ENCODE measurements at regions not wholly inside any gene's neighbourhood (a gene's known extent, or its start where the extent isn't known, plus 50 kb on each side); places are given as distances from the start of the nearest gene placed in this dataset.
"Not testable (repeated sequence)": the region's sequence is repeated elsewhere in the genome, so short reads cannot be mapped to it uniquely, and the experiment has no call there.

- H3K36me3 Mint-ChIP-seq = no peaks in the 10 kb centered on the region
- POLR2A ChIA-PET = no interaction called here
- DNase-seq (no peak), ATAC-seq (no peak)
- Histone ChIP-seq H3K27ac (ENCODE audit: low read depth, low read length) (no peak overlapping the region), H3K36me3 (ENCODE audit: control insufficient read depth in 2 of 3, insufficient read depth in 3 of 3, low read length in 3 of 3) (no peaks in the 10 kb centered on the region), H3K4me3 (ENCODE audit: low read length) (no peak overlapping the region), H3K9me3 (ENCODE audit: control insufficient read depth in 2 of 3, low read length in 3 of 3) (no peaks in the 10 kb centered on the region), H3K27me3 (ENCODE audit: control insufficient read depth in 2 of 2, insufficient read depth in 2 of 2, low read length in 2 of 2) (no peaks in the 10 kb centered on the region), H3K4me1 (ENCODE audit: control insufficient read depth in 2 of 2, insufficient read depth in 2 of 2, low read length in 2 of 2) (no peaks in the 10 kb centered on the region)
- CTCF ChIA-PET = no interaction called here
- H3K27me3 Mint-ChIP-seq = peaks cover 0 to 15% (median 0%) of the 10 kb centered on the region in 5 donors
- H3K9me3 Mint-ChIP-seq = peaks cover 0 to 6% (median 0%) of the 10 kb centered on the region in 11 donors
- no peaks in the 10 kb centered on the region for H3K4me1 Mint-ChIP-seq
- intact Hi-C loops (cut with micrococcal nuclease) = no loop called here
- no peak overlapping the region for H3K4me3 Mint-ChIP-seq
- no peak overlapping the region for H3K27ac Mint-ChIP-seq
Measured at GRCh38 chr1:82059959-82060358, 259.2 kb downstream of the ADGRL2 start.

GRCh38 chr1:82057011-82057410 lies 256.3 kb downstream of the ADGRL2 start:
- no peak overlapping the region for H3K4me3 Mint-ChIP-seq
- Histone ChIP-seq H3K27me3 (ENCODE audit: control insufficient read depth in 2 of 2, insufficient read depth in 2 of 2, low read length in 2 of 2) (no peaks in the 10 kb centered on the region), H3K4me1 (ENCODE audit: control insufficient read depth in 2 of 2, insufficient read depth in 2 of 2, low read length in 2 of 2) (no peaks in the 10 kb centered on the region), H3K4me3 (ENCODE audit: low read length) (no peak overlapping the region), H3K9me3 (ENCODE audit: control insufficient read depth in 2 of 3, low read length in 3 of 3) (no peaks in the 10 kb centered on the region), H3K27ac (ENCODE audit: low read depth, low read length) (no peak overlapping the region), H3K36me3 (ENCODE audit: control insufficient read depth in 2 of 3, insufficient read depth in 3 of 3, low read length in 3 of 3) (no peaks in the 10 kb centered on the region)
- ChIA-PET CTCF (no interaction called here), POLR2A (no interaction called here)
- no peak for DNase-seq
- peaks cover 0 to 15% (median 0%) of the 10 kb centered on the region in 5 donors for H3K27me3 Mint-ChIP-seq
- no peaks in the 10 kb centered on the region for H3K4me1 Mint-ChIP-seq
- no peak overlapping the region for H3K27ac Mint-ChIP-seq
- no peak for ATAC-seq
- H3K9me3 Mint-ChIP-seq = peaks cover 0 to 6% (median 0%) of the 10 kb centered on the region in 11 donors
- intact Hi-C loops (cut with micrococcal nuclease) = no loop called here
- no peaks in the 10 kb centered on the region for H3K36me3 Mint-ChIP-seq

- H3K4me3 ChIP-seq (ENCODE audit: low read length); DNase-seq; POLR2A ChIA-PET; H3K36me3 ChIP-seq (ENCODE audit: control insufficient read depth in 2 of 3, insufficient read depth in 3 of 3, low read length in 3 of 3); ATAC-seq; H3K36me3 Mint-ChIP-seq; H3K9me3 ChIP-seq (ENCODE audit: control insufficient read depth in 2 of 3, low read length in 3 of 3); H3K27ac Mint-ChIP-seq; H3K27me3 ChIP-seq (ENCODE audit: control insufficient read depth in 2 of 2, insufficient read depth in 2 of 2, low read length in 2 of 2); H3K27ac ChIP-seq (ENCODE audit: low read depth, low read length); H3K9me3 Mint-ChIP-seq; H3K4me3 Mint-ChIP-seq; H3K4me1 Mint-ChIP-seq; H3K4me1 ChIP-seq (ENCODE audit: control insufficient read depth in 2 of 2, insufficient read depth in 2 of 2, low read length in 2 of 2); CTCF ChIA-PET; intact Hi-C loops (cut with micrococcal nuclease): not testable (repeated sequence)
- H3K27me3 Mint-ChIP-seq = peaks cover 0 to 14% (median 0%) of the 10 kb centered on the region in 5 donors
Measured at GRCh38 chr1:82055375-82055774, 254.6 kb downstream of the ADGRL2 start.

- Mint-ChIP-seq H3K36me3 (no peaks in the 10 kb centered on the region), H3K9me3 (peaks cover 0 to 6% (median 0%) of the 10 kb centered on the region in 11 donors), H3K4me3 (no peak overlapping the region), H3K4me1 (no peaks in the 10 kb centered on the region), H3K27me3 (peaks cover 0 to 13% (median 0%) of the 10 kb centered on the region in 5 donors), H3K27ac (no peak overlapping the region)
- CTCF ChIA-PET = no interaction called here
- Histone ChIP-seq H3K27me3 (ENCODE audit: control insufficient read depth in 2 of 2, insufficient read depth in 2 of 2, low read length in 2 of 2) (no peaks in the 10 kb centered on the region), H3K27ac (ENCODE audit: low read depth, low read length) (no peak overlapping the region), H3K36me3 (ENCODE audit: control insufficient read depth in 2 of 3, insufficient read depth in 3 of 3, low read length in 3 of 3) (no peaks in the 10 kb centered on the region), H3K4me1 (ENCODE audit: control insufficient read depth in 2 of 2, insufficient read depth in 2 of 2, low read length in 2 of 2) (no peaks in the 10 kb centered on the region), H3K4me3 (ENCODE audit: low read length) (no peak overlapping the region), H3K9me3 (ENCODE audit: control insufficient read depth in 2 of 3, low read length in 3 of 3) (no peaks in the 10 kb centered on the region)
- intact Hi-C loops (cut with micrococcal nuclease) = no loop called here
- POLR2A ChIA-PET = no interaction called here
- DNase-seq = no peak
- ATAC-seq = no peak
Measured at GRCh38 chr1:82052563-82052962, 251.8 kb downstream of the ADGRL2 start.

GRCh38 chr1:82048596-82048995 lies 247.9 kb downstream of the ADGRL2 start:
- no peak overlapping the region for H3K27ac ChIP-seq (ENCODE audit: low read depth, low read length)
- no peaks in the 10 kb centered on the region for H3K4me1 ChIP-seq (ENCODE audit: control insufficient read depth in 2 of 2, insufficient read depth in 2 of 2, low read length in 2 of 2)
- no peaks in the 10 kb centered on the region for H3K36me3 ChIP-seq (ENCODE audit: control insufficient read depth in 2 of 3, insufficient read depth in 3 of 3, low read length in 3 of 3)
- Mint-ChIP-seq H3K9me3 (peaks cover 0 to 5% (median 0%) of the 10 kb centered on the region in 11 donors), H3K36me3 (no peaks in the 10 kb centered on the region), H3K4me1 (no peaks in the 10 kb centered on the region), H3K27ac (no peak overlapping the region), H3K27me3 (peaks cover 0 to 5% (median 0%) of the 10 kb centered on the region in 5 donors), H3K4me3 (no peak overlapping the region)
- intact Hi-C loops (cut with micrococcal nuclease) = no loop called here
- no peak overlapping the region for H3K4me3 ChIP-seq (ENCODE audit: low read length)
- ChIA-PET CTCF (no interaction called here), POLR2A (no interaction called here)
- H3K9me3 ChIP-seq (ENCODE audit: control insufficient read depth in 2 of 3, low read length in 3 of 3) = no peaks in the 10 kb centered on the region
- ATAC-seq = no peak
- no peak for DNase-seq
- H3K27me3 ChIP-seq (ENCODE audit: control insufficient read depth in 2 of 2, insufficient read depth in 2 of 2, low read length in 2 of 2) = no peaks in the 10 kb centered on the region

GRCh38 chr1:82045221-82045620 lies 244.5 kb downstream of the ADGRL2 start:
- no peak overlapping the region for H3K4me3 ChIP-seq (ENCODE audit: low read length)
- POLR2A ChIA-PET = no interaction called here
- H3K4me1 Mint-ChIP-seq = no peaks in the 10 kb centered on the region
- H3K27ac ChIP-seq (ENCODE audit: low read depth, low read length) = no peak overlapping the region
- H3K36me3 ChIP-seq (ENCODE audit: control insufficient read depth in 2 of 3, insufficient read depth in 3 of 3, low read length in 3 of 3) = no peaks in the 10 kb centered on the region
- no peak for DNase-seq
- H3K36me3 Mint-ChIP-seq = no peaks in the 10 kb centered on the region
- no peaks in the 10 kb centered on the region for H3K9me3 ChIP-seq (ENCODE audit: control insufficient read depth in 2 of 3, low read length in 3 of 3)
- H3K4me3 Mint-ChIP-seq = no peak overlapping the region
- intact Hi-C loops (cut with micrococcal nuclease) = no loop called here
- H3K9me3 Mint-ChIP-seq = peaks cover 0 to 7% (median 0%) of the 10 kb centered on the region in 11 donors
- H3K27ac Mint-ChIP-seq = no peak overlapping the region
- no peaks in the 10 kb centered on the region for H3K27me3 ChIP-seq (ENCODE audit: control insufficient read depth in 2 of 2, insufficient read depth in 2 of 2, low read length in 2 of 2)
- H3K27me3 Mint-ChIP-seq = peaks cover 0 to 27% (median 9%) of the 10 kb centered on the region in 5 donors
- CTCF ChIA-PET = no interaction called here
- ATAC-seq = no peak
- H3K4me1 ChIP-seq (ENCODE audit: control insufficient read depth in 2 of 2, insufficient read depth in 2 of 2, low read length in 2 of 2) = no peaks in the 10 kb centered on the region

GRCh38 chr1:82044536-82044935 lies 243.8 kb downstream of the ADGRL2 start:
- Mint-ChIP-seq H3K4me1 (no peaks in the 10 kb centered on the region), H3K9me3 (peaks cover 0 to 7% (median 0%) of the 10 kb centered on the region in 11 donors), H3K4me3 (no peak overlapping the region), H3K27ac (no peak overlapping the region), H3K27me3 (peaks cover 0 to 27% (median 14%) of the 10 kb centered on the region in 5 donors), H3K36me3 (no peaks in the 10 kb centered on the region)
- Histone ChIP-seq H3K27me3 (ENCODE audit: control insufficient read depth in 2 of 2, insufficient read depth in 2 of 2, low read length in 2 of 2) (no peaks in the 10 kb centered on the region), H3K36me3 (ENCODE audit: control insufficient read depth in 2 of 3, insufficient read depth in 3 of 3, low read length in 3 of 3) (no peaks in the 10 kb centered on the region), H3K27ac (ENCODE audit: low read depth, low read length) (no peak overlapping the region), H3K4me1 (ENCODE audit: control insufficient read depth in 2 of 2, insufficient read depth in 2 of 2, low read length in 2 of 2) (no peaks in the 10 kb centered on the region), H3K9me3 (ENCODE audit: control insufficient read depth in 2 of 3, low read length in 3 of 3) (no peaks in the 10 kb centered on the region), H3K4me3 (ENCODE audit: low read length) (no peak overlapping the region)
- no peak for ATAC-seq
- ChIA-PET CTCF (no interaction called here), POLR2A (no interaction called here)
- intact Hi-C loops (cut with micrococcal nuclease) = no loop called here
- no peak for DNase-seq
